GM12874 (cell line): ENCODE measurements at regions not wholly inside any gene's neighbourhood (a gene's known extent, or its start where the extent isn't known, plus 50 kb on each side); places are given as distances from the start of the nearest gene placed in this dataset.

Experiments
- TF ChIP-seq, protein P1 (sequence below): IDR thresholded peaks from 2 replicates; pipeline ENCODE4 v1.5.1; 2011; ENCODE audit warnings: low read depth, mild to moderate bottlenecking, control low read depth, low read length, moderate library complexity; ENCODE audit not compliant: insufficient read depth

DNA sequence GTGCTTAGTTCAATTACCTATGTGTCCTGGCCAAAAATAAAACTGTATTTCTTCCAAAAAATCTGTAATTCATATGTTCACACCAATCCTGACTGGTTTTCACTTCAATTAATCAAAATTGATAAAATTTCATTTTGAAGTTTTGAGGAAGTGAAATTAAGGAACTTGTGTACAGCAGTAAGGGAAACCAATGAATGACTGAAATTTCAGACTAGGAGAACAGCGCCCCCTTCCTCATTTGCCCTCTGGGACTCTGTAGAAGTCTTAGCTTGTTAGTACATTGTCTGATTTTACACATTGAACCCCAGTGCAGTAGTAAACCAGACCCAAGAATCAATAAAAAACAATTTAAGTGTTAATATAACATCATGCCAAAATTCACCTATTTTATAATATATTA lies 495.3 kb upstream of the AGTR1 start:
- TF ChIP-seq, protein P1, sequence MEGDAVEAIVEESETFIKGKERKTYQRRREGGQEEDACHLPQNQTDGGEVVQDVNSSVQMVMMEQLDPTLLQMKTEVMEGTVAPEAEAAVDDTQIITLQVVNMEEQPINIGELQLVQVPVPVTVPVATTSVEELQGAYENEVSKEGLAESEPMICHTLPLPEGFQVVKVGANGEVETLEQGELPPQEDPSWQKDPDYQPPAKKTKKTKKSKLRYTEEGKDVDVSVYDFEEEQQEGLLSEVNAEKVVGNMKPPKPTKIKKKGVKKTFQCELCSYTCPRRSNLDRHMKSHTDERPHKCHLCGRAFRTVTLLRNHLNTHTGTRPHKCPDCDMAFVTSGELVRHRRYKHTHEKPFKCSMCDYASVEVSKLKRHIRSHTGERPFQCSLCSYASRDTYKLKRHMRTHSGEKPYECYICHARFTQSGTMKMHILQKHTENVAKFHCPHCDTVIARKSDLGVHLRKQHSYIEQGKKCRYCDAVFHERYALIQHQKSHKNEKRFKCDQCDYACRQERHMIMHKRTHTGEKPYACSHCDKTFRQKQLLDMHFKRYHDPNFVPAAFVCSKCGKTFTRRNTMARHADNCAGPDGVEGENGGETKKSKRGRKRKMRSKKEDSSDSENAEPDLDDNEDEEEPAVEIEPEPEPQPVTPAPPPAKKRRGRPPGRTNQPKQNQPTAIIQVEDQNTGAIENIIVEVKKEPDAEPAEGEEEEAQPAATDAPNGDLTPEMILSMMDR = no peak

DNA sequence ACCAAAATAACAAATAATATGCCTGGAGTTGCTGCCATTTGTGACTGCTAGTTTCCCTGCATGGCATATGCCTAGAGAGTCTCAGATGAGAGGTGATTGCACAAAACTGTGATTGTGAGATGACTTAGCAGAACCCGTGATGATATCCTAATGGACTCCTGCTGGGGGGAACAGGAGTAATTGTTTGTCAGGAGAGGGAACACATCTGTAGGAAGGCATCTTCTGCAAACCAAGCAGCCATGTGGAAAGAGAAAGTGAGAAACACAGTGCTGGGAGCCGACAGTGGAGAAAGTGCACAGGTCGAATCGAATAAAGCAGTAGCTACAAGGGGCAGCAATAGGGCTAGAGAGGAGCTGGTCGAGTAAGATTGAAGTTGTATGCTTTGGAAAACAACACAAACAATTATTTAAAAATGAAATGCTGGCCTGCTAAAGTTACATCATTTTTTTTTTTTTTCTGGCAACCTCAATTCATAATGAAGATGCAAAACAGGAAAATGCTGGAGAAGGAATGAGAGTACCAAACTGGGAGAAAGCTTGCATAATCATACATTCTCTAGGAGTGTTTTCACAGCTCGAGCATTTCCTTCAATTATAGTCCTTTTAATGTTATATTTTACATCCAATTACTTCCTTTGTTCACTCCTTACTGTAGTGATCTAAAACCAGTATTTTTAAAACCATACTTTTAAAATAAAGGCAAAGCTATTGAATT lies 494.2 kb upstream of the AGTR1 start:
- TF ChIP-seq, protein P1 = no peak

DNA sequence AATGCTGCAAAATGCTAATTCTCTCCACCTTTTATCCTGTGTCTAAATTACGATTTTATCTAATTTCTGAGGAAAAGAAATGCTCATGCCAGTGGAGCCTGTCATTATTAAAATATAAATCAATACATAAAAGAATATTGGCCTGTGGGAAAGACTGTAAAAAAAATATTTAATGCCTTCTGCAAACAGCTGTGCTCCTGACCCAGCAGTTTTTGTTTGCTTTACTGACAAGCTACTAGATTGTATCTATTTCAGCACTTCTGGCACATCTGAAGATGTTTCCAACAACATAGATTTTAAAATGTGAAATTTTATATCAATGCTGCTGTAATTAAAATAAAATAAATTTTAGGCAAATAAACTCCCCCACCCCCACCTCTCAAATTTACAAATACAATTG lies 493.6 kb upstream of the AGTR1 start:
- TF ChIP-seq, protein P1 = no peak

- TF ChIP-seq, protein P1 = no peak
Measured at GRCh38 chr3:148205977-148206376, 491.7 kb upstream of the AGTR1 start.

DNA sequence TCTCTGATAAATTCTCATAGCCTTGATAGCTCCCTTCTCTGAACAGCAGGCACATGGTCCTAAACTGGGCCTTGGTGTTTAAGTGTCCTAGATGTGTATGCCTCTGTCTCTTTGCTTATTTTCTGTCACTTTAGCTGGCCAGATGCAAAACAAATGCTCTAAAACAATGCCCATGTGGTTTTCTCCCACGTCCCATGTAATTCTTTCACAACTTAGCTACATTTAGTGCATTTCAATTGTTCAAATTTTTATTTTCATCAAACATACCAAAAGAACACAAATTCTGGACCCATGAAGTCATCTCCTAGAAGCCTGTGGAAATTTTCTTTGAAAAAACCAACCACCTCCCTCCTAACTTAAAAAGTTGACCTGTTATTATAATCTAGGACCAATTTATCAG lies 491.3 kb upstream of the AGTR1 start:
- TF ChIP-seq, protein P1 = no peak

DNA sequence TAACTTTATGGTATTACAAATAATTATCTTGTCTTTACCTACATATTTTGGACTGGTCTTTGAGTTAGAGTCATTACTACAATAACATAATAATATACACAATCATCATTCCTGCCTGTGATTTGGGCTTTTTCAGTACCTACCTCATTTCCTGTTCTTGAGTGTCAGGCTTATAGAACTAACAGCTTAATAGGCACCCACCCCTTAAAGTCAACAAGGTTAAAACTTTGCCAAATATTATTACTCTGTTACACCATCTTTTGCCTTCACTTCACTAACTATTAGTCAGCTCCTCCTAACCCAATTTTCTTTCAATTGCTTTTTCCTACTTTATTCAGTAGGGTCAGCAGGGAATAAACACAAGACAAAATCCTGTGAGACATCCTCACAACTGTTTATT lies 488.7 kb upstream of the AGTR1 start:
- TF ChIP-seq, protein P1 = no peak

- TF ChIP-seq, protein P1 = no peak
Measured at GRCh38 chr3:148211725-148212124, 486.0 kb upstream of the AGTR1 start.
